Neural progenitor cell (in vitro differentiated cells): ENCODE measurements at regions not wholly inside any gene's neighbourhood (a gene's known extent, or its start where the extent isn't known, plus 50 kb on each side); places are given as distances from the start of the nearest gene placed in this dataset.
A peak's percentile ranks its signal among the peaks of the same experiment; 100 is the strongest.
"Not testable (repeated sequence)": the region's sequence is repeated elsewhere in the genome, so short reads cannot be mapped to it uniquely, and the experiment has no call there.

Experiments used
- DNase-seq: peaks from one replicate; pipeline ENCODE4 v3.0.0-alpha.2; 2016; ENCODE audit warnings: low spot score
- H2AFZ ChIP-seq: fragments of 200-600 bp; sonication (generic); replicated peaks from 2 replicates; pipeline ENCODE4 v1.6.1; 2016; ENCODE audit warnings: antibody characterized with exemption
- H3F3A ChIP-seq: fragments of 200-600 bp; sonication (generic); 2 replicates; pipeline ENCODE4 v1.6.1; 2016; ENCODE audit warnings: antibody characterized with exemption, low read depth
- H3K27ac ChIP-seq: fragments of 200-600 bp; sonication (generic); 2 replicates; pipeline ENCODE4 v1.5.1; 2016; ENCODE audit warnings: mild to moderate bottlenecking
- H3K27me3 ChIP-seq: fragments of 200-600 bp; sonication (generic); 2 replicates; pipeline ENCODE4 v1.6.1; 2016; ENCODE audit warnings: mild to moderate bottlenecking, moderate library complexity
- H3K36me3 ChIP-seq: fragments of 200-600 bp; sonication (generic); 2 replicates; pipeline ENCODE4 v1.5.1; 2016
- H3K4me1 ChIP-seq: fragments of 200-600 bp; sonication (generic); 2 replicates; pipeline ENCODE4 v1.6.1; 2016; ENCODE audit warnings: mixed run types
- H3K4me2 ChIP-seq: fragments of 200-600 bp; sonication (generic); 2 replicates; pipeline ENCODE4 v1.6.1; 2016
- H3K4me3 ChIP-seq: fragments of 200-600 bp; sonication (generic); 2 replicates; pipeline ENCODE4 v1.5.1; 2016
- H3K79me2 ChIP-seq: fragments of 200-600 bp; sonication (generic); 2 replicates; pipeline ENCODE4 v1.6.1; 2016; ENCODE audit warnings: low read depth
- H3K9ac ChIP-seq: fragments of 200-600 bp; sonication (generic); 2 replicates; pipeline ENCODE4 v1.6.1; 2016
- H3K9me3 ChIP-seq: fragments of 200-600 bp; sonication (generic); 2 replicates; pipeline ENCODE4 v1.5.1; 2016; ENCODE audit warnings: low read depth
- H4K20me1 ChIP-seq: fragments of 200-600 bp; sonication (generic); 2 replicates; pipeline ENCODE4 v1.6.1; 2016; ENCODE audit warnings: low read depth
- H3K27ac Mint-ChIP-seq: 3 replicates; pipeline ENCODE4 v1.8.0; 2021; ENCODE audit warnings: mixed read lengths
- H3K27me3 Mint-ChIP-seq: 2 replicates; pipeline ENCODE4 v1.8.0; 2022; ENCODE audit warnings: low read depth, mild to moderate bottlenecking, inconsistent platforms, moderate library complexity, mixed read lengths; ENCODE audit not compliant: insufficient read depth
- H3K36me3 Mint-ChIP-seq: 3 replicates; pipeline ENCODE4 v1.8.0; 2021; ENCODE audit warnings: mixed read lengths
- H3K4me1 Mint-ChIP-seq: 3 replicates; pipeline ENCODE4 v1.8.0; 2021; ENCODE audit warnings: mixed read lengths
- H3K4me3 Mint-ChIP-seq: 3 replicates; pipeline ENCODE4 v1.8.0; 2021; ENCODE audit warnings: mild to moderate bottlenecking, moderate library complexity, mixed read lengths
- H3K9me3 Mint-ChIP-seq: 3 replicates; pipeline ENCODE4 v1.8.0; 2020; ENCODE audit warnings: mixed read lengths

DNA sequence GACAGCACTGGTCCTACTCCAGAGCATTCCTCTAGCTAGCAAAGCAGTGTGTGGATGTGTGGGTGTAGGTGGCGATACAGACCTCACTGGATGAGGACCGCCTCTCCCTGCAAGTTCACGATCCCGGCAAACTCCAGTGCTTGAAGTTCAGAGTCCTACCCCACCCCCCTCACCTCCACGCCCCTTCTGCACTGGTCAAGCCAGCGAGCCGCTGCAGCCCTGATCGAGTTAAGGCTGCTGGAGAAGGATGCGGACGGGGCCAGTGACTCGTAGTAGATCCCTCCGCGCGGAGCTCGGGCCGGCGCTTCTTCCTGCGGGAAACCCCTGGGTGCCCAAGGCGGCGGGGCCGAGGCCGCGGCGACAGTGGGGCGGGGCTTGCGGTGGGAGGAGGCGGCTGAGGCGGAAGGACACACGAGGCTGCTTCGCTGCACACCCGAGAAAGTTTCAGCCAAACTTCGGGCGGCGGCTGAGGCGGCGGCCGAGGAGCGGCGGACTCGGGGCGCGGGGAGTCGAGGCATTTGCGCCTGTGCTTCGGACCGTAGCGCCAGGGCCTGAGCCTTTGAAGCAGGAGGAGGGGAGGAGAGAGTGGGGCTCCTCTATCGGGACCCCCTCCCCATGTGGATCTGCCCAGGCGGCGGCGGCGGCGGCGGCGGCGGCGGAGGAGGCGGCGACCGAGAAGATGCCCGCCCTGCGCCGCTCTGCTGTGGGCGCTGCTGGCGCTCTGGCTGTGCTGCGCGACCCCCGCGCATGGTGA, 84.5 kb upstream of the NBPF19 start:
- not testable (repeated sequence) for H3K79me2 ChIP-seq, H3K36me3 ChIP-seq, H3K27ac Mint-ChIP-seq, H3K36me3 Mint-ChIP-seq, H2AFZ ChIP-seq, H3K9me3 ChIP-seq, H3F3A ChIP-seq, H3K27me3 ChIP-seq, H3K9ac ChIP-seq, H3K4me1 ChIP-seq, H3K27me3 Mint-ChIP-seq, H3K9me3 Mint-ChIP-seq, H3K4me1 Mint-ChIP-seq, H4K20me1 ChIP-seq
- H3K4me3 ChIP-seq: peak overlapping the region; percentile 57
- DNase-seq: peak; percentile 75
- peak overlapping the region; percentile 67 for H3K27ac ChIP-seq
- peak overlapping the region; percentile 84 for H3K4me3 Mint-ChIP-seq
- peak overlapping the region; percentile 66 for H3K4me2 ChIP-seq

DNA sequence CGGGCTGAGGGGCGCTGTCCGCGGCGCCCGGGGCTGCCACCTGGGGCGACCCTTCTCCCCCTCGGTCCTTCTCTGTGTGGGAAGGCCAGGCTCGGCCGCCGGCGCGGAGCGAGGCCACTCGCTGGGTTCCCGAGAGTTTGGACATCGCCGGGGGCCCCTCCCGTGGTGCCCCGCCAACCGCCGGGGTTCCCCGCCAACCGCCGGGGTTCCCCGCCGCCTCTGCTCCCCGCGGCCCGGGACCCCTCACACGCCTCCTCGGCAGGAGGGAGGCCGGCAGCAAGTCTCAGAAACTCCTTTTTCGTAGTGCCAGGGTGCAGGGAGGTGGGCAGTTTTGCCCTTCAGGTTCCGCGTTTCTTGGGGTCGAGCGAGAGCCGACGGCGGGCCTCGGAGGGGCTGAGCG, 83.9 kb upstream of the NBPF19 start:
- not testable (repeated sequence) for H3K79me2 ChIP-seq, H3K9me3 ChIP-seq, H2AFZ ChIP-seq, H3K27me3 Mint-ChIP-seq, H3K36me3 ChIP-seq, H3K4me3 Mint-ChIP-seq, H3K27ac ChIP-seq, H3K27me3 ChIP-seq, H3K9me3 Mint-ChIP-seq, H3K9ac ChIP-seq, H3K4me1 Mint-ChIP-seq, H3K27ac Mint-ChIP-seq, DNase-seq, H4K20me1 ChIP-seq, H3F3A ChIP-seq, H3K4me1 ChIP-seq, H3K4me2 ChIP-seq, H3K36me3 Mint-ChIP-seq
- peak overlapping the region; percentile 57 for H3K4me3 ChIP-seq

DNA sequence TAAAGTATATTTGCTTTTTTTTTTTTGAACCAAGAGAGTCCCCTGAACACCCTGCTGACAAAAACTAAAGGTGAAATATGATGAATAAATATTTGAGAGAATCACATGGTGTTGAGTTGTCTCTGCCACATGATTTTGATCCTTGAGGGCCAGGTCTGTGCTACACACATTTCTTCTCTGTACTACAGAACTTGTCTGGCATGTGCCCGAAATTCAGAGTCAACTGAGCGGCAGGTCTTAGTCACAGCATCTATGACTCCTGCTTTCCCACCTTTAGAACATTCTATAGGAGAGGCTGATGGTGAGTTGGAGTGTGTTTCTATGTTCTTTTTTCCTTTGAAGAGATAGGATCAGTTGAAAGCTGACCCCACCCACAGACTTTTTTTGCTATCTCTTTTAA, 79.0 kb upstream of the NBPF19 start:
- H3K9me3 Mint-ChIP-seq, H3K4me1 ChIP-seq, H3K27ac ChIP-seq, H3K9ac ChIP-seq, H2AFZ ChIP-seq, H3K4me1 Mint-ChIP-seq, H3K9me3 ChIP-seq, DNase-seq, H3K4me3 ChIP-seq, H3K4me3 Mint-ChIP-seq, H3K27ac Mint-ChIP-seq, H4K20me1 ChIP-seq, H3F3A ChIP-seq, H3K4me2 ChIP-seq, H3K27me3 Mint-ChIP-seq, H3K36me3 Mint-ChIP-seq, H3K27me3 ChIP-seq, H3K36me3 ChIP-seq: not testable (repeated sequence)
- H3K79me2 ChIP-seq: peaks cover 14% of the 10 kb centered on the region

DNA sequence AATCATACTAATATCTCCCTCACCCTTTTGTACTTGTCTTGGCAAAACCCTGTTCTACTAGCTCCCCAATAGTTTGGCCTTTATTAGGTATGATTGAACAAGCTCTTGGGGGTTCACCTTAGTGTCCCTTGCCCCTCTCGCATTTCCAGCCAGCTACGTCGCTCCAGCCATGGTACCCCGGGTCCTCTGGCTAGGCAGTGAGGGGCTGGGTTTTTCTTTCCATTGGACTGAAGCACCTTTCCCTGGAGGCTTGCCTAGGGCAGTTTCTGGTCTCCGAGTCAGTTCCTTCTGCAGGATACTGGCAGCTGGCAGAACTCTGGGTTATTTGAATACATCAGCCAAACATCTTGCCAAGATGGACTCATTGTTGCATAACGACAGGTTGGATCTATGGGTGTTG, 76.3 kb upstream of the NBPF19 start:
- not testable (repeated sequence) for H3K9me3 ChIP-seq, DNase-seq

DNA sequence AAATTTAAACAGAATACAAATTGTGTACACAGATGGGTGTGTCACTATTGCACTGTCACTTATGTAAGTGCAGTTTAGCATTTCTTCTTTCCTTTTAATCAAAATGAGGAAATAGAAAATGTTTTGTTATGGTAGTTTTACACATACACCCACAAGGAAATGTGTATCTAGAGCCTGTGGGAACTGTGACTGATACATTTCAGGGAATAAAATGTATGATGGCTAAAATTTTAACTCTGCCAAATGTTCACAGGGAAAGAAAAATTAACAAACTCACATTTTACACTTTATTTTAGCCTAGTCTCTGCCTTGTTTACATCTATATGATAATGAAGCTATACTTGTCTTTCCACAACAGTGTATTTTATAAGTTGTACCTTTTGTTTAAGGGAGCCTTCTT, 66.4 kb upstream of the NBPF19 start:
- H3K4me3 Mint-ChIP-seq, H3F3A ChIP-seq, H3K36me3 ChIP-seq, H3K27ac ChIP-seq, H3K79me2 ChIP-seq, H3K9ac ChIP-seq, DNase-seq, H3K4me2 ChIP-seq, H3K9me3 Mint-ChIP-seq, H2AFZ ChIP-seq, H3K27ac Mint-ChIP-seq, H3K36me3 Mint-ChIP-seq, H4K20me1 ChIP-seq, H3K27me3 Mint-ChIP-seq, H3K4me1 Mint-ChIP-seq, H3K4me3 ChIP-seq, H3K9me3 ChIP-seq, H3K4me1 ChIP-seq, H3K27me3 ChIP-seq: not testable (repeated sequence)

More for the DNA sequence above, 76.3 kb upstream of the NBPF19 start:
- not testable (repeated sequence) for H3K79me2 ChIP-seq, H3K36me3 Mint-ChIP-seq, H3F3A ChIP-seq, H3K27me3 ChIP-seq, H3K4me3 ChIP-seq, H3K4me1 ChIP-seq, H4K20me1 ChIP-seq, H3K27me3 Mint-ChIP-seq, H3K4me3 Mint-ChIP-seq, H3K9me3 Mint-ChIP-seq, H3K4me1 Mint-ChIP-seq, H3K27ac Mint-ChIP-seq, H3K9ac ChIP-seq, H2AFZ ChIP-seq, H3K4me2 ChIP-seq, H3K27ac ChIP-seq, H3K36me3 ChIP-seq

DNA sequence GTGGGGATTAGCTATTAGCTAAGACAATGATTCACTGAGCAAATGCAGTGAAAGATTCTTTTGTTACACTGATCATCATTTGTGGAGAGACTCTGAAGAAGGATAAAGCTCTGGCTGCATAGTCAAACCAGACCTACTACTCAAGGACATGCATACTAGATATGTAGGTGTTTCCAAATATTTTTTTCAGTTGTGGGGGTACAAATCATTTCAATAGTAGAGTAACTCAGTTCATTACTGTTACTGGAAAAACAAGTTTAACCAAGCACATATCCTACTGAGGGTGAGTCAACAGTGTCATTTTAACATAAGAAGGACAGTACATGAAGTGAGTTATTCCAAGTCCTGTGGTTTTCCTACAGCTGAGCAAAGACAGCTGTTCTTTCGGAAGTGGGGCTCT, 59.5 kb upstream of the NBPF19 start:
- H3K4me3 ChIP-seq, H3K79me2 ChIP-seq, DNase-seq, H3K27me3 ChIP-seq, H3K9ac ChIP-seq, H3K36me3 ChIP-seq, H3K4me2 ChIP-seq, H3K4me1 ChIP-seq, H3K27ac Mint-ChIP-seq, H3F3A ChIP-seq, H3K36me3 Mint-ChIP-seq, H2AFZ ChIP-seq, H4K20me1 ChIP-seq, H3K9me3 ChIP-seq, H3K27me3 Mint-ChIP-seq, H3K4me1 Mint-ChIP-seq, H3K4me3 Mint-ChIP-seq, H3K27ac ChIP-seq, H3K9me3 Mint-ChIP-seq: not testable (repeated sequence)

DNA sequence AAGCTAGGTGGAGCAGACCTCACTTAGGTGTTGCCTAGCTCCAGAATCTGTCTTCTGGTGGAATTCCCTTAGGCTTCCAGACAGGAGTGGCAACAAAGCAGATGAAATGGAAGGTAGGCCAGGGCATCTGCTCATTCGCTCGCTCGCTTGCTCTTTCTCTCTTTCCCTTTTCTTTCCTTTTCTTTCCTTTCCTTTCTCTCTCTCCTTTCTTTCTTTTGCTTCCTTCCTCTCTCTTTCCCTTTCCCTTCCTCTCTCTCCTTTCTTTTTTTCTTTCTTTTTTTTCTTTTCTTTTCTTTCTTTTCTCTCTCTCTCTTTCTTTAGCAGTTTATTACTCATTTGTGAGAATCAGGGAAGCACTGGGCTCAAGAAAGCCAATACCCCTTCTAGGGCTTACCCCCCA, 56.1 kb upstream of the NBPF19 start:
- not testable (repeated sequence) for H3K27me3 Mint-ChIP-seq, H2AFZ ChIP-seq, H3K27ac ChIP-seq, H3K4me3 Mint-ChIP-seq, H3K4me1 Mint-ChIP-seq, H3K4me2 ChIP-seq, H3K27me3 ChIP-seq, H3K4me3 ChIP-seq, H3K79me2 ChIP-seq, DNase-seq, H3K9me3 ChIP-seq, H3K4me1 ChIP-seq, H4K20me1 ChIP-seq, H3K9me3 Mint-ChIP-seq, H3K9ac ChIP-seq, H3K27ac Mint-ChIP-seq, H3K36me3 Mint-ChIP-seq, H3F3A ChIP-seq, H3K36me3 ChIP-seq

DNA sequence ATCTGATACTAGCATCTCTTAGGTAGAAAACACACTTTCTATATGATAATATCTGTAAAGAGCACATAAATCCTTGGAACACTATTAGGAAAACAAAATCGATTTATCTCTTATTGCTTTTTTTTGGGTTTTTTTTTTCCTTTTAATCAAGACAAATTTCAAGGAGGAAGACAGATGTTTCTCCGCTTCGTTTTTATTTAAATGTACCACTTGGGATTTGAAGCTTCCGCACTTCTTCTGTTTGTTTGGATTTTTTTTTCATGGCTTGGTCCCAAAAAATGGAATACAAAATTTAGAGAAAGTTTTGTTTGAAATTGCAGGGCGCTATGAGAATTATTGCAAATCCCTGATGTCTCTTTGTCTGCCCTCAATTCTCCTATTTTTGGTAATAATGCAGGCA, 51.7 kb upstream of the NBPF19 start:
- H4K20me1 ChIP-seq, H3K36me3 Mint-ChIP-seq, H3K4me2 ChIP-seq, H3F3A ChIP-seq, H3K27ac Mint-ChIP-seq, H2AFZ ChIP-seq, H3K4me3 Mint-ChIP-seq, H3K9me3 Mint-ChIP-seq, H3K27ac ChIP-seq, H3K27me3 Mint-ChIP-seq, H3K79me2 ChIP-seq, H3K4me1 ChIP-seq, H3K9me3 ChIP-seq, DNase-seq, H3K4me1 Mint-ChIP-seq, H3K9ac ChIP-seq, H3K4me3 ChIP-seq, H3K36me3 ChIP-seq, H3K27me3 ChIP-seq: not testable (repeated sequence)
